ENCODE measurements at regions not wholly inside any gene's neighbourhood (a gene's known extent, or its start where the extent isn't known, plus 50 kb on each side); places are given as distances from the start of the nearest gene placed in this dataset.
A peak's percentile ranks its signal among the peaks of the same experiment; 100 is the strongest.

DNA sequence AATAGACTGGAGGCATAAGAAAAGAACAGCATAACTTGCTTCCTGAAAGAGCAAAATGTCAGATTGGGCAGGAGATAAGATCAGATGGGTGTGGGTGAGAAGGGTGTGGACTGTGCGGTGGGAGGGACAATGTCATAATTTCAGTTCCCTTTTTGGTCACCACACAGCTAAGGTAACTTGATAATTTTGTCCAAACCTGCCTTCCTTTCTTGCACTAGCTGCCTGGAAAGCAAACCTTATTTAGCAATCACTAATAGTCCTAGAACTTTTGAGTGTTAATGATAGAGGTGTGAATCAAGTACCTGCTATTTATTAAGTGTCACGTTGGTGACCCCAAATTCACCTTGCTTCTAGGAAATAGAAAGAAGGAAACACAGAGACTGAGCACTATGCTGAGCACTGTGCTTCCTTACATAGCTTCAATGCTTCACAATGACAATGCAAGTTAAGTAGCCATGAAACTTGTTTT lies 72.4 kb upstream of the SP4 start:
- no peak overlapping the region for H3K4me3 ChIP-seq (ENCODE audit: low read length in 2 of 2)

DNA sequence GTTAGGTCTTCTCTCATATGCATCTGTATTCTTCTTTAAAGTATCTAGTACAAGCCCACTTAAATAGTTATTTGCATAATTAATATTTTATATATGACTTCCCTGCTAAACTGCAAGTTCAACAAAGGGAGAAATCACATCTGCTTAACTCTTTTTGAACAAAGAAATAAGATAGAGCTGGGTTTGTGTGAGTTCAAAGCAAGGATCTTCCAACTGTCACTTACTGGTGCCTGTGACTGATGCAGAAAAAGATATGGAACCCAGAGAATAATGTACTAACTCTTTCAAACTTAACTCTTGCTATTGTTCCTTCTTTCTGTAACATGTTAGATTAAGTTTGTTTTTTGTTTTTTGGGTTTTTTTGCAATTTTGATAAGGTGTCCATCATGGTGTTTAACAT lies 71.3 kb upstream of the SP4 start:
- no peak for DNase-seq
- CTCF ChIA-PET (ENCODE audit: partially characterized antibody): interaction anchor here (0.6 to 1.3 kb wide), 2 partner anchors 70 to 144 kb away, joined by 3 read pairs; no protein-coding TSS in a partner anchor
- H3K4me1 ChIP-seq (ENCODE audit: insufficient read depth, low read length): peaks cover 95% of the 10 kb centered on the region
- H3K27ac Mint-ChIP-seq: peak overlapping the region; percentile 62 to 92 (median 86)
- H3K27me3 Mint-ChIP-seq: no peaks in the 10 kb centered on the region
- H3K27ac ChIP-seq (ENCODE audit: low read depth, low read length): no peak overlapping the region
- no peak overlapping the region for H3K4me3 ChIP-seq (ENCODE audit: low read length in 2 of 2)
- intact Hi-C loops (cut with micrococcal nuclease): loop anchor here (5.0 kb wide), 1 partner anchor 94 kb away; no protein-coding TSS in a partner anchor
- no peaks in the 10 kb centered on the region for H3K36me3 Mint-ChIP-seq
- no peaks in the 10 kb centered on the region for H3K36me3 ChIP-seq (ENCODE audit: insufficient read depth, low read length)
- POLR2A ChIA-PET (ENCODE audit: partially characterized antibody): interaction anchor here (0.9 to 1.8 kb wide), 3 partner anchors 20 to 56 kb away, joined by 3 to 8 read pairs (median 4); no protein-coding TSS in a partner anchor
- H3K4me1 Mint-ChIP-seq: peaks cover 75 to 96% (median 87%) of the 10 kb centered on the region in 4 donors
- peaks cover 0 to 2% (median 0%) of the 10 kb centered on the region in 8 donors for H3K9me3 Mint-ChIP-seq
- peak overlapping the region in 6 of 8 donors; percentile 39 to 91 (median 61) for H3K4me3 Mint-ChIP-seq
- H3K9me3 ChIP-seq (ENCODE audit: control insufficient read depth in 1 of 2, low read length in 2 of 2): no peaks in the 10 kb centered on the region
- H3K27me3 ChIP-seq (ENCODE audit: insufficient read depth, low read length): no peaks in the 10 kb centered on the region

More for the DNA sequence above, 72.4 kb upstream of the SP4 start:
- H3K36me3 Mint-ChIP-seq: no peaks in the 10 kb centered on the region
- H3K27me3 Mint-ChIP-seq: no peaks in the 10 kb centered on the region
- peak overlapping the region; percentile 47 to 91 (median 60) for H3K4me3 Mint-ChIP-seq
- CTCF ChIA-PET (ENCODE audit: partially characterized antibody): interaction anchor here (1.3 kb wide), 1 partner anchor 71 kb away, joined by 3 read pairs; no protein-coding TSS in a partner anchor
- POLR2A ChIA-PET (ENCODE audit: partially characterized antibody): interaction anchor here (0.7 to 1.8 kb wide), 9 partner anchors 8 to 72 kb away, joined by 3 to 15 read pairs (median 4); partner anchors contain the start of gene SP4
- no peaks in the 10 kb centered on the region for H3K9me3 ChIP-seq (ENCODE audit: control insufficient read depth in 1 of 2, low read length in 2 of 2)
- intact Hi-C loops (cut with micrococcal nuclease): loop anchor here (1.0 to 5.0 kb wide), 3 partner anchors 11 to 93 kb away; no protein-coding TSS in a partner anchor
- peak overlapping the region; percentile 27 for H3K27ac ChIP-seq (ENCODE audit: low read depth, low read length)
- peak overlapping the region; percentile 45 to 94 (median 90) for H3K27ac Mint-ChIP-seq
- peak; percentile 71 to 81 (median 75) for DNase-seq
- no peaks in the 10 kb centered on the region for H3K36me3 ChIP-seq (ENCODE audit: insufficient read depth, low read length)
- peaks cover 69 to 84% (median 78%) of the 10 kb centered on the region in 4 donors for H3K4me1 Mint-ChIP-seq
- H3K9me3 Mint-ChIP-seq: peaks cover 0 to 2% (median 0%) of the 10 kb centered on the region in 8 donors
- no peaks in the 10 kb centered on the region for H3K27me3 ChIP-seq (ENCODE audit: insufficient read depth, low read length)
- H3K4me1 ChIP-seq (ENCODE audit: insufficient read depth, low read length): peaks cover 86% of the 10 kb centered on the region

- no peaks in the 10 kb centered on the region for H3K36me3 ChIP-seq (ENCODE audit: insufficient read depth, low read length)
- DNase-seq: no peak
- peak overlapping the region in 2 of 8 donors; percentile 21 to 31 for H3K4me3 Mint-ChIP-seq
- POLR2A ChIA-PET (ENCODE audit: partially characterized antibody): interaction anchor here (0.7 to 1.6 kb wide), 2 partner anchors 19 to 70 kb away, joined by 3 to 8 read pairs; partner anchors contain the start of gene SP4
- intact Hi-C loops (cut with micrococcal nuclease): loop anchor here (5.0 kb wide), 1 partner anchor 95 kb away; no protein-coding TSS in a partner anchor
- no peaks in the 10 kb centered on the region for H3K36me3 Mint-ChIP-seq
- H3K9me3 Mint-ChIP-seq: peaks cover 0 to 2% (median 0%) of the 10 kb centered on the region in 8 donors
- no peak overlapping the region for H3K27ac ChIP-seq (ENCODE audit: low read depth, low read length)
- H3K27ac Mint-ChIP-seq: peak overlapping the region; percentile 62 to 92 (median 91)
- peaks cover 74 to 98% (median 88%) of the 10 kb centered on the region in 4 donors for H3K4me1 Mint-ChIP-seq
- peaks cover 96% of the 10 kb centered on the region for H3K4me1 ChIP-seq (ENCODE audit: insufficient read depth, low read length)
- no peak overlapping the region for H3K4me3 ChIP-seq (ENCODE audit: low read length in 2 of 2)
- no peaks in the 10 kb centered on the region for H3K27me3 ChIP-seq (ENCODE audit: insufficient read depth, low read length)
- no peaks in the 10 kb centered on the region for H3K9me3 ChIP-seq (ENCODE audit: control insufficient read depth in 1 of 2, low read length in 2 of 2)
- CTCF ChIA-PET (ENCODE audit: partially characterized antibody): interaction anchor here (1.2 to 2.3 kb wide), 2 partner anchors 9 to 104 kb away, joined by 3 to 5 read pairs; no protein-coding TSS in a partner anchor
- no peaks in the 10 kb centered on the region for H3K27me3 Mint-ChIP-seq
Observed at GRCh38 chr7:21357151-21358097, 70.5 kb upstream of the SP4 start.

DNA sequence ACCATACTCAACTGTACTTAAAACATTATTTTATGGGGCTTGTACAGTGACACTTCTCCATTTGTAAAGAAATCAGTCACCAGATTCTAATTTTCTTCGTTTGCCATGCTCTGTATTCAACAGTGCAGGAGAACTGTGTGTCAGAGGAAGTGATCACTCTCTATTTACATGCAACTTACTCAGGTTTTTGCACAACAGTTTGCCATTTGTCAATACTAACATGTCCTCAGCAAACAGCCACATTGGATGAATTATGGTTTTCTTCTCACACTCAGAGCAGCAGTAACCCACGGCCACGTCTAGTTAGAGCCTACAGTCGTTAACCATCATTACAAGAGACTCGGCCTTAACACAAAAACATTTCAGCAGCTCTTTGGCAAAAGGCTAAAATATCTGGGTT lies 69.2 kb upstream of the SP4 start:
- Mint-ChIP-seq H3K27me3 (no peaks in the 10 kb centered on the region), H3K4me3 (peak overlapping the region in 1 of 8 donors; percentile 56), H3K9me3 (peaks cover 0 to 2% (median 0%) of the 10 kb centered on the region in 8 donors), H3K36me3 (no peaks in the 10 kb centered on the region), H3K4me1 (peaks cover 62 to 86% (median 75%) of the 10 kb centered on the region in 4 donors), H3K27ac (peak overlapping the region in 4 of 7 donors; percentile 29 to 65 (median 46))
- H3K4me1 ChIP-seq (ENCODE audit: insufficient read depth, low read length): peaks cover 84% of the 10 kb centered on the region
- no peak overlapping the region for H3K27ac ChIP-seq (ENCODE audit: low read depth, low read length)
- intact Hi-C loops (cut with micrococcal nuclease): loop anchor here (5.0 kb wide), 1 partner anchor 96 kb away; no protein-coding TSS in a partner anchor
- H3K27me3 ChIP-seq (ENCODE audit: insufficient read depth, low read length): no peaks in the 10 kb centered on the region
- no peaks in the 10 kb centered on the region for H3K36me3 ChIP-seq (ENCODE audit: insufficient read depth, low read length)
- no peak for DNase-seq
- H3K9me3 ChIP-seq (ENCODE audit: control insufficient read depth in 1 of 2, low read length in 2 of 2): no peaks in the 10 kb centered on the region
- POLR2A ChIA-PET (ENCODE audit: partially characterized antibody): interaction anchor here (1.6 kb wide), 1 partner anchor 68 kb away, joined by 8 read pairs; the partner anchor contains the start of gene SP4
- H3K4me3 ChIP-seq (ENCODE audit: low read length in 2 of 2): no peak overlapping the region
- CTCF ChIA-PET (ENCODE audit: partially characterized antibody): interaction anchor here (1.2 to 2.3 kb wide), 2 partner anchors 10 to 105 kb away, joined by 3 to 5 read pairs; no protein-coding TSS in a partner anchor

DNA sequence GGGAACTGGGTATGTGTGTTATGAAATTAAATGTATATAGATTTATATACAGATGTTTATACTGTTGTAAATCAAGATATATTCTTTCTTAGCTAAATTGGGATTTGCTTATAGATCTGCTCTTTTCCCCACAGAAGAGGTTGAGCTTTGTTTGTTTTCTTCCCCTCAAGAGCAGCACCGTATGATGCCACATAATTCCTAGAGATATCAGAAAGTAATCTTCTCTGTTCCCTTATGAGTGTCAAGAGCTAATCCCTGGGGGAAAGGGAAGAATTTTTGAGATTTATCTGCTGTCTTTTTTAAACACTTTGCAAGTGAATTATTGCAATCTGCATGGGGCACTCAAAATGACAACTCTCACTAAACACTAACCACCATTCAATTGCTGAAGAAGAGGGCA lies 68.7 kb upstream of the SP4 start:
- intact Hi-C loops (cut with micrococcal nuclease): loop anchor here (5.0 kb wide), 1 partner anchor 97 kb away; no protein-coding TSS in a partner anchor
- no peak for DNase-seq
- H3K4me1 Mint-ChIP-seq: peaks cover 57 to 81% (median 70%) of the 10 kb centered on the region in 4 donors
- peaks cover 79% of the 10 kb centered on the region for H3K4me1 ChIP-seq (ENCODE audit: insufficient read depth, low read length)
- ChIA-PET POLR2A (ENCODE audit: partially characterized antibody) (interaction anchor here (0.8 to 1.6 kb wide), 2 partner anchors 21 to 68 kb away, joined by 3 to 8 read pairs; partner anchors contain the start of gene SP4), CTCF (ENCODE audit: partially characterized antibody) (interaction anchor here (2.3 kb wide), 1 partner anchor 11 kb away, joined by 5 read pairs; no protein-coding TSS in a partner anchor)
- no peaks in the 10 kb centered on the region for H3K27me3 ChIP-seq (ENCODE audit: insufficient read depth, low read length)
- no peaks in the 10 kb centered on the region for H3K36me3 Mint-ChIP-seq
- H3K27ac Mint-ChIP-seq: peak overlapping the region in 6 of 7 donors; percentile 0 to 74 (median 34)
- peak overlapping the region in 4 of 8 donors; percentile 3 to 75 (median 8) for H3K4me3 Mint-ChIP-seq
- H3K27ac ChIP-seq (ENCODE audit: low read depth, low read length): no peak overlapping the region
- H3K27me3 Mint-ChIP-seq: no peaks in the 10 kb centered on the region
- no peaks in the 10 kb centered on the region for H3K9me3 ChIP-seq (ENCODE audit: control insufficient read depth in 1 of 2, low read length in 2 of 2)
- no peaks in the 10 kb centered on the region for H3K36me3 ChIP-seq (ENCODE audit: insufficient read depth, low read length)
- H3K9me3 Mint-ChIP-seq: peaks cover 0 to 2% (median 0%) of the 10 kb centered on the region in 8 donors
- no peak overlapping the region for H3K4me3 ChIP-seq (ENCODE audit: low read length in 2 of 2)

- H3K27ac Mint-ChIP-seq: peak overlapping the region in 3 of 7 donors; percentile 6 to 29 (median 10)
- Histone ChIP-seq H3K4me3 (ENCODE audit: low read length in 2 of 2) (no peak overlapping the region), H3K4me1 (ENCODE audit: insufficient read depth, low read length) (peaks cover 63% of the 10 kb centered on the region), H3K36me3 (ENCODE audit: insufficient read depth, low read length) (no peaks in the 10 kb centered on the region), H3K27ac (ENCODE audit: low read depth, low read length) (no peak overlapping the region), H3K27me3 (ENCODE audit: insufficient read depth, low read length) (no peaks in the 10 kb centered on the region), H3K9me3 (ENCODE audit: control insufficient read depth in 1 of 2, low read length in 2 of 2) (no peaks in the 10 kb centered on the region)
- ChIA-PET CTCF (ENCODE audit: partially characterized antibody) (interaction anchor here (0.9 kb wide), 1 partner anchor 24 kb away, joined by 3 read pairs; no protein-coding TSS in a partner anchor), POLR2A (ENCODE audit: partially characterized antibody) (interaction anchor here (0.9 to 2.1 kb wide), 2 partner anchors 23 to 66 kb away, joined by 5 to 8 read pairs; partner anchors contain the start of gene SP4)
- H3K27me3 Mint-ChIP-seq: no peaks in the 10 kb centered on the region
- peak overlapping the region in 5 of 8 donors; percentile 12 to 43 (median 16) for H3K4me3 Mint-ChIP-seq
- intact Hi-C loops (cut with micrococcal nuclease): no loop called here
- peaks cover 0 to 2% (median 0%) of the 10 kb centered on the region in 8 donors for H3K9me3 Mint-ChIP-seq
- H3K4me1 Mint-ChIP-seq: peaks cover 46 to 69% (median 59%) of the 10 kb centered on the region in 4 donors
- H3K36me3 Mint-ChIP-seq: no peaks in the 10 kb centered on the region
- no peak for DNase-seq
Observed at GRCh38 chr7:21361413-21362125, 66.3 kb upstream of the SP4 start.

Data from CD4-positive, alpha-beta memory T cell (primary cell).